H9 (cell line): ENCODE measurements at regions not wholly inside any gene's neighbourhood (a gene's known extent, or its start where the extent isn't known, plus 50 kb on each side); places are given as distances from the start of the nearest gene placed in this dataset.

Source experiments
- DNase-seq: peaks from one replicate; pipeline ENCODE4 v3.0.0-alpha.2; 2017
- H2AFZ ChIP-seq: one replicate; pipeline ENCODE4 v1.6.1; 2013; ENCODE audit warnings: mild to moderate bottlenecking, low read length, control low read depth, moderate library complexity
- H2AK5ac ChIP-seq: 2 replicates; pipeline ENCODE4 v1.6.1; 2013; ENCODE audit warnings: low read length, control low read depth, mixed read lengths; ENCODE audit not compliant: insufficient read length
- H2BK120ac ChIP-seq: one replicate; pipeline ENCODE4 v1.6.1; 2013; ENCODE audit warnings: low read depth, mild to moderate bottlenecking, low read length, control low read depth, inconsistent platforms; ENCODE audit not compliant: poor library complexity, severe bottlenecking
- H2BK12ac ChIP-seq: 2 replicates; pipeline ENCODE4 v1.6.1; 2013; ENCODE audit warnings: low read length, control low read depth, mixed read lengths, low read depth; ENCODE audit not compliant: insufficient read length
- H2BK15ac ChIP-seq: 2 replicates; pipeline ENCODE4 v1.6.1; 2013; ENCODE audit warnings: low read depth, low read length, control low read depth
- H2BK20ac ChIP-seq: one replicate; pipeline ENCODE4 v1.6.1; 2013; ENCODE audit warnings: low read depth, mild to moderate bottlenecking, low read length, control low read depth, inconsistent platforms; ENCODE audit not compliant: poor library complexity, severe bottlenecking
- H2BK5ac ChIP-seq: 2 replicates; pipeline ENCODE4 v1.6.1; 2013; ENCODE audit warnings: low read length, control low read depth, mixed read lengths; ENCODE audit not compliant: insufficient read length
- H3K14ac ChIP-seq: 2 replicates; pipeline ENCODE4 v1.6.1; 2013; ENCODE audit warnings: low read length, control low read depth; ENCODE audit not compliant: insufficient read depth
- H3K18ac ChIP-seq: 2 replicates; pipeline ENCODE4 v1.6.1; 2013; ENCODE audit warnings: low read depth, mild to moderate bottlenecking, mixed read lengths, low read length, control low read depth; ENCODE audit not compliant: insufficient read length
- H3K23ac ChIP-seq: 2 replicates; pipeline ENCODE4 v1.6.1; 2013; ENCODE audit warnings: low read length, control low read depth, mixed read lengths, low read depth; ENCODE audit not compliant: insufficient read length
- H3K23me2 ChIP-seq: 2 replicates; pipeline ENCODE4 v1.6.1; 2013; ENCODE audit warnings: low read depth, mild to moderate bottlenecking, mixed read lengths, low read length, control low read depth; ENCODE audit not compliant: insufficient read length, poor library complexity, severe bottlenecking
- H3K27ac ChIP-seq: 2 replicates; pipeline ENCODE4 v1.5.1; 2013; ENCODE audit warnings: low read length, control low read depth, mixed read lengths, low read depth; ENCODE audit not compliant: insufficient read length
- H3K27me3 ChIP-seq: 2 replicates; pipeline ENCODE4 v1.6.1; 2013; ENCODE audit warnings: low read length, control low read depth, inconsistent platforms; ENCODE audit not compliant: insufficient read depth
- H3K4ac ChIP-seq: 2 replicates; pipeline ENCODE4 v1.6.1; 2013; ENCODE audit warnings: low read depth, mild to moderate bottlenecking, control low read depth, inconsistent platforms, low read length, moderate library complexity
- H3K4me1 ChIP-seq: 2 replicates; pipeline ENCODE4 v1.6.1; 2013; ENCODE audit warnings: low read length, control low read depth, inconsistent platforms; ENCODE audit not compliant: insufficient read depth
- H3K4me2 ChIP-seq: 2 replicates; pipeline ENCODE4 v1.6.1; 2013; ENCODE audit warnings: low read length, control low read depth, mixed read lengths; ENCODE audit not compliant: insufficient read length, insufficient read depth
- H3K56ac ChIP-seq: 2 replicates; pipeline ENCODE4 v1.6.1; 2013; ENCODE audit warnings: low read depth, mild to moderate bottlenecking, mixed read lengths, low read length, control low read depth; ENCODE audit not compliant: insufficient read length
- H3K79me1 ChIP-seq: 2 replicates; pipeline ENCODE4 v1.6.1; 2013; ENCODE audit warnings: low read depth, mild to moderate bottlenecking, moderate library complexity, low read length, control low read depth, inconsistent platforms; ENCODE audit not compliant: insufficient read depth, poor library complexity, severe bottlenecking
- H3K79me2 ChIP-seq: 2 replicates; pipeline ENCODE4 v1.6.1; 2013; ENCODE audit warnings: low read length, control low read depth, inconsistent platforms; ENCODE audit not compliant: insufficient read depth
- H3K9ac ChIP-seq: 2 replicates; pipeline ENCODE4 v1.6.1; 2013; ENCODE audit warnings: low read length, control low read depth, mixed read lengths; ENCODE audit not compliant: insufficient read length; ENCODE audit errors: extremely low read depth
- H3K9me3 ChIP-seq: one replicate; pipeline ENCODE4 v1.6.1; 2013; ENCODE audit warnings: low read depth, low read length, inconsistent platforms; ENCODE audit not compliant: control insufficient read depth
- H3T11ph ChIP-seq: one replicate; pipeline ENCODE4 v1.6.1; 2013; ENCODE audit warnings: mild to moderate bottlenecking, low read length, control low read depth, inconsistent platforms
- H4K20me1 ChIP-seq: one replicate; pipeline ENCODE4 v1.6.1; 2013; ENCODE audit not compliant: control insufficient read depth, insufficient read length, insufficient read depth
- H4K5ac ChIP-seq: 2 replicates; pipeline ENCODE4 v1.6.1; 2013; ENCODE audit warnings: low read depth, mild to moderate bottlenecking, mixed read lengths, low read length, control low read depth; ENCODE audit not compliant: insufficient read length
- H4K8ac ChIP-seq: replicated peaks from 2 replicates; pipeline ENCODE4 v1.6.1; 2013; ENCODE audit warnings: low read length, control low read depth, mixed read lengths, low read depth; ENCODE audit not compliant: insufficient read length
- H4K91ac ChIP-seq: 2 replicates; pipeline ENCODE4 v1.6.1; 2013; ENCODE audit warnings: low read depth, mild to moderate bottlenecking, moderate library complexity, mixed read lengths, low read length, control low read depth; ENCODE audit not compliant: insufficient read length
- H3K27ac Mint-ChIP-seq, 3 experiments: 2 replicates in 2 of 3; 3 replicates in 1 of 3; pipeline ENCODE4 v1.8.0; 2020 to 2021; ENCODE audit warnings: mixed read lengths in 3 of 3, mild to moderate bottlenecking in 1 of 3, moderate library complexity in 1 of 3
- H3K27me3 Mint-ChIP-seq: 2 replicates; pipeline ENCODE4 v1.8.0; 2021; ENCODE audit warnings: low read depth, mild to moderate bottlenecking, moderate library complexity, mixed read lengths
- H3K36me3 Mint-ChIP-seq, 3 experiments: 2 replicates in 2 of 3; 3 replicates in 1 of 3; pipeline ENCODE4 v1.8.0; 2020 to 2021; ENCODE audit warnings: low read depth in 3 of 3, mixed read lengths in 3 of 3; ENCODE audit not compliant: insufficient read depth in 1 of 3
- H3K4me1 Mint-ChIP-seq, 2 experiments: 2 replicates each; pipeline ENCODE4 v1.8.0; 2020; ENCODE audit warnings: mixed read lengths in 2 of 2
- H3K4me3 Mint-ChIP-seq, 2 experiments: 2 replicates in 1 of 2; 3 replicates in 1 of 2; pipeline ENCODE4 v1.8.0; 2020 to 2021; ENCODE audit warnings: mild to moderate bottlenecking in 2 of 2, mixed read lengths in 2 of 2, moderate library complexity in 1 of 2
- H3K9me3 Mint-ChIP-seq, 2 experiments: 2 replicates in 1 of 2; 3 replicates in 1 of 2; pipeline ENCODE4 v1.8.0; 2020; ENCODE audit warnings: mild to moderate bottlenecking in 2 of 2, mixed read lengths in 2 of 2, moderate library complexity in 1 of 2
- CTCF ChIP-seq: fragments of 200-600 bp; sonication (generic); conservative IDR thresholded peaks from 3 replicates; pipeline ENCODE4 v1.8.0; 2021; ENCODE audit warnings: antibody characterized with exemption, mild to moderate bottlenecking
- WGBS: extraction: QIAGEN DNeasy Blood & Tissue Kit; methylation state at CpG from one replicate; pipeline ENCODE4 v1.1.7; 2013; ENCODE audit warnings: missing lambda C conversion rate, low lambda C conversion rate, mixed read lengths; ENCODE audit not compliant: insufficient read length; ENCODE audit errors: extremely low coverage; 5-methylcytosine and 5-hydroxymethylcytosine counted together

DNA sequence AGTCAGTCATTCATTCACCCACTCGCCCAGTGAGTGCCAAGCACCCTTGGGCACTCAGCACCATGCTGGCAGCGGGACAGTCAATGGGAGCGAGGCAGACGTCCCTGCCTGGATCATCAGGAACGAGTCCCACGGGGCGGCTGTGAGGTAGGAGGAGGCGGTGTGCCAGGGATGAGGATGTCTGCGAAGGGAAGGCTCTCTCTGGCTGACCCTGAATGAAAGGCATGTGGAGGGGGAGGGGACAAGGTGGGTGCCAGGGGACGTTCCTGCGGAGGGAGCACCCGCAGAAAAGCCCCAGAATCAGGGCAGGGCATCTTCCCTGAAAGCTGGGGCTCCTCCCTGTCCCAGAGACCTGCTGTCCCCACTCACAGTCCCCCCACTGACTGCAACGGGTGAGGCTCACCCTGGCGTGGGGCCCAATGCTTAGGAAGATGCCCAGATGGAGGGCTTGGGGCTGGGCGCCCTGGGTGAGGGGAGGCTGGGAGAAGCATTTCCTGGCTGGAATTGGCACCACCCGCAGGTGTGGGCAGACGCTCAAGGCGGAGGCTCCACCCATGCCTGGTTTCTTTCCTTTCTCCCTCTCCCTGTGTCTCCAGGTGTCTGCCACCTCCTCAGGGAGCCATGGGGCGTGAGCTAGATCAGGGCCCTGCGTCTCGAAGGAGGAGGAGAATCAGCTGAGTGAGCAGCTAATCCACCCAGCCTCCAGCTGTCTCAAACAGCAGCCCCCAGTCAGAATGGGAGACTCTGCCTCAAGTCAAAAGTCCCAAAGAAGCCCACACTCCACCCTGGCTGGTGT, 179.0 kb upstream of the PPP1R26 start:
- H3K4me1 Mint-ChIP-seq, result peaks cover 21 to 36% of the 10 kb centered on the region in 2 experiments
- no CpG with 5 or more reads among the region's 21 CpGs for WGBS
- peaks cover 0 to 6% (median 0%) of the 10 kb centered on the region in 3 experiments; a peak in 3 of 7 replicates for H3K36me3 Mint-ChIP-seq
- Histone ChIP-seq H3K23ac (no peak overlapping the region), H2BK20ac (no peak overlapping the region), H3K79me1 (no peaks in the 10 kb centered on the region), H2AFZ (no peak overlapping the region), H2BK5ac (no peak overlapping the region), H4K8ac (no peak overlapping the region), H3K18ac (no peak overlapping the region), H3K14ac (0 out of 2 replicates have a peak overlapping the region, but pooled peaks have one; percentile 2), H3K79me2 (no peaks in the 10 kb centered on the region), H3K27ac (no peak overlapping the region), H3K9ac (no peak overlapping the region), H3K23me2 (no peaks in the 10 kb centered on the region), H4K91ac (no peak overlapping the region), H3T11ph (no peak overlapping the region), H2BK12ac (no peak overlapping the region), H3K27me3 (no peaks in the 10 kb centered on the region), H3K4ac (no peak overlapping the region), H4K20me1 (no peaks in the 10 kb centered on the region), H3K4me1 (no peaks in the 10 kb centered on the region; the same call in 1 of the 2 replicates), H2BK120ac (no peak overlapping the region), H2BK15ac (no peak overlapping the region), H2AK5ac (no peak overlapping the region), H3K56ac (no peak overlapping the region), H4K5ac (no peak overlapping the region), H3K4me2 (no peak overlapping the region), H3K9me3 (no peaks in the 10 kb centered on the region)
- H3K27ac Mint-ChIP-seq, result no peak overlapping the region; a peak in 1 of 7 replicates
- H3K27me3 Mint-ChIP-seq, result peaks cover 16% of the 10 kb centered on the region
- DNase-seq, result no peak
- no peak overlapping the region for H3K4me3 Mint-ChIP-seq
- TF ChIP-seq CTCF, result no peak
- peaks cover 2 to 8% of the 10 kb centered on the region in 2 experiments; a peak in 2 of 5 replicates for H3K9me3 Mint-ChIP-seq
